DND-41 (cell line): ENCODE measurements at regions not wholly inside any gene's neighbourhood (a gene's known extent, or its start where the extent isn't known, plus 50 kb on each side); places are given as distances from the start of the nearest gene placed in this dataset.

Experiments used
- ATAC-seq: fragments of 200-7000 bp; cut with Tn5 transposase; 3 replicates; pipeline ENCODE4 v1.9.1; 2021; ENCODE audit warnings: low read depth; ENCODE audit not compliant: insufficient read depth
- DNase-seq: peaks from one replicate; pipeline ENCODE4 v3.0.0-alpha.2; 2020
- H2AFZ ChIP-seq: 2 replicates; pipeline ENCODE4 v1.6.0; 2012; ENCODE audit warnings: low read depth, low read length
- H3K27ac ChIP-seq: 2 replicates; pipeline ENCODE4 v1.5.1; 2012; ENCODE audit warnings: low read length, inconsistent platforms
- H3K27me3 ChIP-seq: fragments of 200-600 bp; sonication (generic); 2 replicates; pipeline ENCODE4 v1.6.0; 2012; ENCODE audit warnings: low read length, mild to moderate bottlenecking, inconsistent platforms; ENCODE audit not compliant: insufficient read depth, poor library complexity
- H3K36me3 ChIP-seq: 2 replicates; pipeline ENCODE4 v1.5.1; 2012; ENCODE audit warnings: low read length, inconsistent platforms; ENCODE audit not compliant: insufficient read depth
- H3K4me1 ChIP-seq: 2 replicates; pipeline ENCODE4 v1.5.1; 2012; ENCODE audit warnings: mild to moderate bottlenecking, low read length; ENCODE audit not compliant: insufficient read depth
- H3K4me2 ChIP-seq: 2 replicates; pipeline ENCODE4 v1.6.0; 2012; ENCODE audit warnings: mild to moderate bottlenecking, moderate library complexity, low read length, inconsistent platforms; ENCODE audit not compliant: insufficient read depth
- H3K4me3 ChIP-seq, 2 experiments: fragments of 200-600 bp in 1 of 2; shearing (Covaris generic) in 1 of 2; 2 replicates each; pipeline ENCODE4 v1.5.1; 2012 to 2016; ENCODE audit warnings: inconsistent platforms in 2 of 2, low read length in 2 of 2, mild to moderate bottlenecking in 2 of 2, low read depth in 1 of 2, moderate library complexity in 1 of 2
- H3K79me2 ChIP-seq: 2 replicates; pipeline ENCODE4 v1.6.0; 2012; ENCODE audit warnings: low read length, inconsistent platforms; ENCODE audit not compliant: insufficient read depth
- H3K9ac ChIP-seq: 2 replicates; pipeline ENCODE4 v1.6.0; 2012; ENCODE audit warnings: low read depth, mild to moderate bottlenecking, inconsistent platforms, low read length, moderate library complexity
- H3K9me3 ChIP-seq: 2 replicates; pipeline ENCODE4 v1.5.1; 2012; ENCODE audit warnings: low read length, moderate library complexity, mild to moderate bottlenecking, inconsistent platforms; ENCODE audit not compliant: insufficient read depth, severe bottlenecking
- H4K20me1 ChIP-seq: 2 replicates; pipeline ENCODE4 v1.6.0; 2012; ENCODE audit warnings: low read length; ENCODE audit not compliant: insufficient read depth
- CTCF ChIP-seq: IDR thresholded peaks from 2 replicates; pipeline ENCODE4 v1.5.1; 2012; ENCODE audit warnings: borderline replicate concordance, low read length, moderate library complexity, mild to moderate bottlenecking; ENCODE audit not compliant: poor library complexity, severe bottlenecking; ENCODE audit errors: extremely low read depth
- EZH2 ChIP-seq: IDR thresholded peaks from 3 replicates; pipeline ENCODE4 v1.6.1; 2012; ENCODE audit warnings: borderline replicate concordance, low read depth, mild to moderate bottlenecking, moderate library complexity, low read length, inconsistent platforms; ENCODE audit not compliant: severe bottlenecking

GRCh38 chr12:105947906-105948305 lies 190.8 kb downstream of the NUAK1 start:
- TF ChIP-seq EZH2 (no peak), CTCF (no peak)
- Histone ChIP-seq H3K27me3 (no peaks in the 10 kb centered on the region), H3K9me3 (no peaks in the 10 kb centered on the region), H3K79me2 (no peaks in the 10 kb centered on the region), H3K27ac (no peak overlapping the region), H3K4me1 (no peaks in the 10 kb centered on the region), H3K9ac (no peak overlapping the region), H2AFZ (no peak overlapping the region), H3K4me3 (no peak overlapping the region), H3K36me3 (no peaks in the 10 kb centered on the region), H3K4me2 (no peak overlapping the region), H4K20me1 (no peaks in the 10 kb centered on the region)
- no peak for ATAC-seq
- no peak for DNase-seq

- ATAC-seq = no peak
- H3K79me2 ChIP-seq = no peaks in the 10 kb centered on the region
- DNase-seq = no peak
Measured at GRCh38 chr12:105948331-105948730, 190.4 kb downstream of the NUAK1 start.

GRCh38 chr12:105949391-105949790 lies 189.4 kb downstream of the NUAK1 start:
- H3K27ac ChIP-seq = no peak overlapping the region
- ATAC-seq (no peak), DNase-seq (no peak)
- no peaks in the 10 kb centered on the region for H3K79me2 ChIP-seq
- no peak overlapping the region for H3K4me2 ChIP-seq
- no peak overlapping the region for H3K4me3 ChIP-seq
- H2AFZ ChIP-seq = no peak overlapping the region
- no peaks in the 10 kb centered on the region for H3K4me1 ChIP-seq
- no peaks in the 10 kb centered on the region for H3K9me3 ChIP-seq
- no peak overlapping the region for H3K9ac ChIP-seq
- no peaks in the 10 kb centered on the region for H3K27me3 ChIP-seq
- no peaks in the 10 kb centered on the region for H4K20me1 ChIP-seq
- TF ChIP-seq EZH2 (no peak), CTCF (no peak)
- H3K36me3 ChIP-seq = no peaks in the 10 kb centered on the region

More at GRCh38 chr12:105948331-105948730, 190.4 kb downstream of the NUAK1 start:
- Histone ChIP-seq H3K36me3 (no peaks in the 10 kb centered on the region), H3K4me1 (no peaks in the 10 kb centered on the region), H3K9me3 (no peaks in the 10 kb centered on the region), H3K27ac (no peak overlapping the region), H4K20me1 (no peaks in the 10 kb centered on the region), H3K4me3 (no peak overlapping the region), H3K27me3 (no peaks in the 10 kb centered on the region), H3K9ac (no peak overlapping the region), H3K4me2 (no peak overlapping the region), H2AFZ (no peak overlapping the region)
- TF ChIP-seq EZH2 (no peak), CTCF (no peak)

GRCh38 chr12:105951732-105952131 lies 187.0 kb downstream of the NUAK1 start:
- ATAC-seq (no peak), DNase-seq (no peak)
- Histone ChIP-seq H3K9ac (no peak overlapping the region), H3K27me3 (no peaks in the 10 kb centered on the region), H3K4me2 (no peak overlapping the region), H3K9me3 (no peaks in the 10 kb centered on the region), H3K79me2 (no peaks in the 10 kb centered on the region), H4K20me1 (no peaks in the 10 kb centered on the region), H3K27ac (no peak overlapping the region), H2AFZ (no peak overlapping the region), H3K4me3 (no peak overlapping the region), H3K4me1 (no peaks in the 10 kb centered on the region), H3K36me3 (no peaks in the 10 kb centered on the region)
- TF ChIP-seq EZH2 (no peak), CTCF (no peak)
